GM12892 (cell line): ENCODE measurements at regions not wholly inside any gene's neighbourhood (a gene's known extent, or its start where the extent isn't known, plus 50 kb on each side); places are given as distances from the start of the nearest gene placed in this dataset.

Source experiments
- DNase-seq: peaks from one replicate; pipeline ENCODE4 v3.0.0; 2011; ENCODE audit not compliant: insufficient read length
- FAIRE-seq: peaks from 2 replicates; lab custom pipeline; 2011; peaks lifted over from hg19 to GRCh38; lab: Jason Lieb, UNC
- POLR2A ChIP-seq: IDR thresholded peaks from 2 replicates; pipeline ENCODE4 v1.6.1; 2011; ENCODE audit warnings: low read depth, low read length, control low read depth
- POLR2AphosphoS5 ChIP-seq: IDR thresholded peaks from 2 replicates; pipeline ENCODE4 v1.6.1; 2011; ENCODE audit warnings: low read depth, low read length, control low read depth
- TAF1 ChIP-seq: IDR thresholded peaks from 2 replicates; pipeline ENCODE4 v1.6.1; 2011; ENCODE audit warnings: low read depth, mild to moderate bottlenecking, control low read depth, low read length, borderline replicate concordance

GRCh38 chr15:59953392-59953883, 50.7 kb upstream of the FOXB1 start:
- FAIRE-seq: no peak
- TF ChIP-seq TAF1: no peak
- no peak for TF ChIP-seq POLR2A
- no peak for TF ChIP-seq POLR2AphosphoS5

GRCh38 chr15:59952960-59953359, 51.2 kb upstream of the FOXB1 start:
- no peak for TF ChIP-seq POLR2A
- no peak for FAIRE-seq
- DNase-seq: no peak

More at GRCh38 chr15:59953392-59953883, 50.7 kb upstream of the FOXB1 start:
- DNase-seq: no peak

GRCh38 chr15:59950603-59951388, 53.3 kb upstream of the FOXB1 start:
- DNase-seq: no peak
- TF ChIP-seq TAF1 (no peak), POLR2A (no peak), POLR2AphosphoS5 (no peak)
- no peak for FAIRE-seq

GRCh38 chr15:59948924-59949613, 55.0 kb upstream of the FOXB1 start:
- FAIRE-seq (no peak), DNase-seq (no peak)
- TF ChIP-seq POLR2AphosphoS5: no peak

- FAIRE-seq: no peak
- no peak for TF ChIP-seq TAF1
- TF ChIP-seq POLR2AphosphoS5: no peak
- no peak for TF ChIP-seq POLR2A
Observed at GRCh38 chr15:59946084-59946483, 58.0 kb upstream of the FOXB1 start.

GRCh38 chr15:59945036-59945435, 59.1 kb upstream of the FOXB1 start:
- DNase-seq (no peak), FAIRE-seq (no peak)
- TF ChIP-seq POLR2AphosphoS5: no peak
- no peak for TF ChIP-seq POLR2A
- TF ChIP-seq TAF1: no peak

More at GRCh38 chr15:59946084-59946483, 58.0 kb upstream of the FOXB1 start:
- no peak for DNase-seq

GRCh38 chr15:59941612-59942011, 62.5 kb upstream of the FOXB1 start:
- TF ChIP-seq POLR2A: no peak
- no peak for TF ChIP-seq TAF1
- no peak for TF ChIP-seq POLR2AphosphoS5
- no peak for FAIRE-seq
- no peak for DNase-seq

- DNase-seq: no peak
- FAIRE-seq: no peak
- no peak for TF ChIP-seq TAF1
- no peak for TF ChIP-seq POLR2A
- TF ChIP-seq POLR2AphosphoS5: no peak
Observed at GRCh38 chr15:59940928-59941327, 63.2 kb upstream of the FOXB1 start.

- TF ChIP-seq POLR2AphosphoS5: no peak
- no peak for TF ChIP-seq POLR2A
- TF ChIP-seq TAF1: no peak
- no peak for DNase-seq
- FAIRE-seq: no peak
Observed at GRCh38 chr15:59940456-59940855, 63.7 kb upstream of the FOXB1 start.

- no peak for FAIRE-seq
- DNase-seq: no peak
- TF ChIP-seq POLR2A: no peak
- TF ChIP-seq POLR2AphosphoS5: no peak
- TF ChIP-seq TAF1: no peak
Observed at GRCh38 chr15:59936741-59937140, 67.4 kb upstream of the FOXB1 start.

- FAIRE-seq (no peak), DNase-seq (no peak)
- no peak for TF ChIP-seq POLR2AphosphoS5
- no peak for TF ChIP-seq POLR2A
- TF ChIP-seq TAF1: no peak
Observed at GRCh38 chr15:59933607-59934006, 70.5 kb upstream of the FOXB1 start.

- DNase-seq (no peak), FAIRE-seq (no peak)
- TF ChIP-seq TAF1 (no peak), POLR2A (no peak), POLR2AphosphoS5 (no peak)
Observed at GRCh38 chr15:59931646-59932261, 72.4 kb upstream of the FOXB1 start.
